ENCODE measurements at regions not wholly inside any gene's neighbourhood (a gene's known extent, or its start where the extent isn't known, plus 50 kb on each side); places are given as distances from the start of the nearest gene placed in this dataset.
A peak's percentile ranks its signal among the peaks of the same experiment; 100 is the strongest.

DNA sequence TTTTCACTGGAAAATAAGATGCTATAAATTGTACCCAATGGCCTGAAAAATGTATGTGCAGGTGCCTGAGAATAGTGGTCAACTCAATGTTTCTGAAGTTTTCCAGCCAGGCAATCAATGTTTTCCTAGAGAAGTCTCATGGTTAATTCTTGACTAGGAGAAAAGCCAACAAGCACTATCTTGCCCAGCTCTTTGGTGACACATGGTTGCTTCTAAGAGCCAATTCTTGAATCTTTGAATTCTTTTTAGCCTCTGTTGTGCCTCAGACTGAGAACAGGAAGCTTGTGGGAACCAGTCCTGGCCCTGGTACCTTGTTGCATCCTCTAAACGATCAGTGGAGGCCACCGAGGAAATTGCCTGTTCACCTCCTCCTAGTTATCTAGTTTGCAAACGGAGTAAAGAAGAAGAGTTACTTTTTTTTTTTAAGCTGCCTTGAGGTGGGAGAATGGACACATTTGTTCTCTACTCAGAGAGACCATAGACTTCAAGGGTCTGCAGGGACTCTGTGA, 144.0 kb upstream of the MKLN1 start:
- no peak for DNase-seq (ENCODE audit: low read depth)

DNA sequence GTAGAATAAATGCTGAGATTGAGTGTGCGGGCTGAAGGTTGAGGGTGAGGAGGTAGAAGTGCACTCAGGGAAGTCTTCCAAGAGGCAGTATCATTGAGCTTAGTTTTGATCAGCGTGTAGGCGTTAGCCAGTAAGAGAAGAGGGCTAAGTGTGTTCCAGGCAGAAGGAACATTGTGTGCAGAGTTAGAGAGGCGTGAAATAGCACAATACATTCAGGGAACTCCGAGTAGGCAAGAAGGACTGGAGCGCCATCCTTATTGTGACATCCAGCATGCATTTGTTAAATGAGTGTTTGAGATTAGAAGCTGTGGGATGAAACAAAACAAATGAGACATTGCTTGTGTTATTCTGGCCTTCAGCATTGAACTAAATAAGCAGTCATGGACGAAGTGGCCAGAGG, 140.9 kb upstream of the MKLN1 start:
- DNase-seq (ENCODE audit: low read depth), result no peak

DNA sequence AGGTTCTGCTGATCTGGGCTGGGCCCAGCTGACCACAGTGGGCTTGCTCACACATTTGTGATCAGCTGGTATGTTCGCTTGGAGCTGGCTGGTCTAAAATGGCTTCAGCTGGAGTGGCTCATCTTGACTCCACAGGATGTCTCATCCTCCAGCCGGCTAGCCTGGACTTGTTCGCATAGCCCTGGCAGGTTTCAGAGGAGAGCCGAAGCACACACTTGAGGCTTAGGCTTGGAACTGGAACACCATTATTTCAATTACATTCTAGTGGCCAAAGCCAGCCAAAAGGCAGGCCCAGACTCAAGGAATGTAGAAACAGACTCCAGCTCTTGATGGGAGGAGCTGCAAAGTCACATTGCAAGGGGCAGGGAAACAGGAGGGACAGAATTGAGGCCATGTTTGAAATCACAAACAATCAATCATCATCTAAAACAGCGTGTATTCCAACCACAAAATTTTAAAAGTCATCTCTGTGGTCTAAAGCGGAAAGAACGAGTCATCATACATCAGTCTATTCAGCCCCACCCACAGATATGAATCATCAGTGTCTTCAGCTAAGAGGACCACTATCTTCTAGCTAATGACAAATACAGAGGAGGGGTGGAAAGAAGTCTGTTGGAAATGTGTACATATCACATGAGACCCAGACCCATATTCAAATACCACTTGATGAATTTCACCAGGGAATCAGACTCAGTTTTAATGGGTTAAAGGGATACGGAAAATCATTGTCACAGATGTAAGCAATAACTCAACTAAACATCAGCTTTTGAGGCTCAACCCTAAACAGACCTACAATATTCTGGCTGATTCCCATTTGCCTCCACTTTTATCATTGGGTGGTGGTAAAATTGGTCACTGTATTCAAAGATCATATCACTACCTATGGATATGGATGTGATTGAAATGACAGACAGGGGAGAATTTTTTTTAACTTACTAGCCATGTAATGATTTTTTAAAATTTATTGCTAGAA, 139.0 kb upstream of the MKLN1 start:
- peak; percentile 99 for DNase-seq (ENCODE audit: low read depth)

DNA sequence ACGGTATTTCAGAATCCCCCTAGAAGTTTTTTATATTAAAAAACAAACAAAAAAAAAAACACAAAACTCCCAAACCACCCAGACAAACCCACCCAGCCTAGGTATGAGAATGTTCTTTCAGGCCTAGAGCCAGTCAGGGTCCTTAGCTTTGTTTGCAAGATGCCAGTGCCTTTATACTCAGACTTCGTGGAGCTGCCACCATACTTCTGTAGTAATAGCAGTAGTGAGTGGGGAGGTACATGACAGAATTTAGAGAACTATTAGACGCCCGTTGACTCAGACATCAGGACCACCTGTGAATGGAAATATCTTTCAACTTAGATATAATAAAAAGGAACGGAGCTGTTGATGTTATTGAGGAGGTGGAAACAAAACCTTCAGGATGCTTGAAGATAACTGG, 138.2 kb upstream of the MKLN1 start:
- no peak for DNase-seq (ENCODE audit: low read depth)

DNA sequence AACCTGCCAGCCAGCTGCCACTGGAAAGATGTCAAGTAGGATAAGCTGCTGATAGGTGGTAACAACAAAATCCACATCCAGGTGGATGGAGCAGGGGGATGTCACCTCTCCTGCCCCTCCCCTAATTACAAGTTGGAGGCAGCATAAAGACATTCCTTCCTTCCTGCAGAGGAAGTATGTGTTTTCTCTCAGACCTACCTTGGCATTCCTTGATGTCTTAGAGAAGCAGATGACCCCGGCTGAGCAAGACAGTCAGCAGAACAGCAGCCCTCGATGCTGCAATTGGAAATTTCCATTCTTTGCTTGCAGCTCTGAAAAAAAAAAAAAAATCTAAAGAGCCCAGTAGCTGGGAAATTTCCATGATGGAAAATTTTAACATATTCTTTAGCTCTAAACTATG, 137.5 kb upstream of the MKLN1 start:
- peak; percentile 59 for DNase-seq (ENCODE audit: low read depth)

DNA sequence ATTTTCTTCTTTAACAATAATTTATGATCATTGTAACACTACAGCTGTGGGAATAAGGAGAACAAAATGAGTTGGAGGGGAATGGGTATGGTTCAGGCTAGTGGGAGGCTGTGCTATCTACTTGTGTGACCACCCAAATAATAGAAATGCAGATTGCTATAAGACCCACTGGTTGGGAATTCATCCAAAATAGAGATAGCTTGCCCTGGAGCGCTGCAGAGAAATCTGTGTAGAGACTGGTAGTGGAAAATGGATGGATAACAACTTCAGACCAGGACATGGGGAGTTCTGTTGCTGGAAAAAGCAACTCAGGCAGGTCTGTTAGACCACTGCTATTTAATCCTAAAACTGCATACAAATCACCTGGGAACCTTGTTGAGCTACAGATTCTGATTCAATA, 137.1 kb upstream of the MKLN1 start:
- DNase-seq (ENCODE audit: low read depth), result no peak

DNA sequence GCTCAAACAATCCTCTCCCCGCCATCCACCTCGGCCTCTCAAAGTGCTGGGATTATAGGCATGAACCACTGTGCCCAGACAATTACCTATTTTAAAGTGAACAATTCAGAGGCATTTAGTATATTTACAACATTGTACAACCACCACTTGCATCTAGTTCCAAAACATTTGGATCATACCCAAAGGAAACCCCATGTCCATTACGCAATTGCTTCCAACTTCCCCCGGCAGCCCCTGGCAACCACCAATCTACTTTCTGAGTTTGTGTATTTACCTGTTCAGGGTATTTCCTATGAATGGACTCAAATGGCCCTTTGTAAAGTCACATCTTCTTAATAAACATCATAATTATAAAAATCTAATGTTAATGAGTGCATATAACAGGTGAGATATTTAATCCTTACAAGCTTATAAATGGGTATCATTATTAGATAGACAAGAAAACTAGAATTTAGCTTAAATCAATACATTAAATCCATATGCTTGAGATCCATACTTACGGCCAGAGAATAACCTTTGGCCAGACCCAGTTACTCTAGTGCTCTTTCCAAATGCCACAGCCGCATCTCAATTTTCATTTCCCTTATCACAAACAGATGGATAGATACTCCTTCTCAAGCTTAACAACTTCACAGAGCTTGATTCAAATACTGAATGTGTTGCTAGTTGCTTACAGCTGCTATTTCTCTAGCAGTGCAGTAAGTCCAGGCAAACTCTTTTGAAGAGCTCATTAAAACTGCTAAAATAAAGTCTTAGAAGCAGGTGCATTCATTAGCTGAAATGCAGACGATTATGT, 133.4 kb upstream of the MKLN1 start:
- peak; percentile 25 for DNase-seq (ENCODE audit: low read depth)

DNA sequence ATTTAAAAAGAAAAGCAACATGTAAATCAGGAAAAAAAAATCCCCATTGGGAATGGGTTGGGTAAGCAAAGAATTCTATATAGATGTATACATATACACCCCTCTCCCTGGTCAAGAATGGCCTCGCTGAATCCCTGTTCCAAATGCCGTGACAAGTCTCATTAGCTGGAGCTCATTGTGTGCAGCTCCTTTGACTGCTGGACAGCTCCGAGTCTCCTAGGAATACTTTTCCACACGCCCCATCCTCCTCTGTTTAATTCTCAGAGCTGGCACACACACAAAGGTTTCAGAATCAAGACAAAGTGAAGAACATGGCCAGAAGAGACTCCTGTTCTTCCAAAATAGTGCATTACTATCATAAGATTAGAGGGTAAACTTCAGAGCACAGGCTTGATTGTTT, 130.9 kb upstream of the MKLN1 start:
- DNase-seq (ENCODE audit: low read depth), result peak; percentile 36

DNA sequence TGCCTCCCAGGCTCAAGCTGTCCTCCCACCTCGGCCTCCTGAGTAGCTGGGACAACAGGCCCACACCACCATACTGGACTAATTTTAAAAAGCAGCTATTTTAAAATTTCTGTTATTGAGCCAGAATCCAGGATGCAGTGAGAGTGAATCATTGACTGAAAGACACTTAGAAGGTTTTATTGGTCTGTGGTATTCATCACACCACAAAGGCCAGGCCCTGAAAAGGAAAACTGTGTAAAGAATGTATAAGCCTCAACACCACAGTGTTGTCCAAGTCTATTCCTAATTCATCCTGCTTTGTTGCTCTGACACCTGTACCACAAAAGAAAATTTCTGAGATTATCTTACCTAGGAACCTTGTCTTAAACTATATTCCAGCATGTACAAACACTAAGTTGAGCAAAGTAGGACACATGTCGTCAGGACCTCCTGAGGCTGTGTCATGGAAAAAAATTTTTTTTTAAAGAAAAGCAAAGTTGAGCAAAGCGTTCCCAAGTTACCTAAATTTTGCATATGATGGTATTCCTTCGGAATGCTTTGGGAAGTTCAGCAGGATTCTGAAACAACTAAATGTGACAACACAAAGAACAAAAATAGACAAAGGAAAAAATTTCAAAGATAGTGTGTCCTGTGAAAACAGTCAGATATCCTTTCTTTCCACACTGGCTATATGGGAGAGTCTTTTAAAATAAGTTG, 129.6 kb upstream of the MKLN1 start:
- DNase-seq (ENCODE audit: low read depth), result peak; percentile 53

DNA sequence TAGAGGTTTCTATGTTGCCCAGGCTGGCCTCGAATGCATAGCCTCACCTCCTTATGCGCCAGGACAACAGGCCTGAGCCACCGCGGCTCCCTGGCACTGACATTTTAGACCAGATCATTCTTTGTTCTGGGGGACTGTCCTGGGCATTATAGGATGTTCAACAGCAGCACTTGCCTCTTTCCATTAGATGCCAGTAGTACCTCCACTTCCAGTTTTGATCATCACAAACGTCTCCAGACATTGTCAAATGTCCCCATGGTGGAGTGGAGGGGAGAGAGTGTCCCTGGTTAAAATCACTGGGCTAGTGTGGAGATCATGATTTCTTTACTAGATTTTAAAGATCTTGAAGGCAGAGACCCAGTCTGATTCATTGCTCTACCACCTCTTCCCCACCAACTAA, 125.2 kb upstream of the MKLN1 start:
- no peak for DNase-seq (ENCODE audit: low read depth)

DNA sequence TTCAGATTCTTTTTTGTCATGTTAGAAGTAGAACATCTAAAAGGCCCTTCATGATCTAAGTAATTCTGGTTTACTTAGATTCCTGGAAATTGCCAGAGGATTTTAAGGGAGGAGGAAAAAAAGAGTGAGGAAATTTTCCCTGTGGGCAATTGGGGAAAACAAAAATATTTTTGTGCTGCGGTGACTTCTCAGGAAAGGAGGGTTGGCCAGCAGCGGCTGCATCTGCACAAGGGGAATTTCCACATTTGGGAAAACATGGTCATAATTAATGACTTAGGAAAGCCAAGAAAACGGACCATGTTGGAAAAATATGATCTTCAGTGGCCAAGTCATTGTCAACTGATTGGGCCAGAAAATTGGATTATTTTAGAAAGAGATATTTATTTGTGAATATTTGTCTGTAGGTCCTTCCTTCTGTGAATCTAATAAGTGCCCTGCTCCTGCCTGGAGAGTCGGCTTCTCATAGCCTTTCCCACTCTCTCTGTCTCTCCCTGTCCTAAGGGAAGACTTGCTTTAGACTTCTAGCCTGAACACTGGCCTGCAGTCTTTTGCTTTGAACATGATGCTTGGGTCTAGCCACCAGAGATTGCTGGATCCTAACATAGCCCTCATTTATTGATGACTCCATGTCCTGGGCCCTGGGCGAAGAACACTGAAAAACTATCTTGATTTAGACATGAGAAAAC, 124.2 kb upstream of the MKLN1 start:
- no peak for DNase-seq (ENCODE audit: low read depth)

DNA sequence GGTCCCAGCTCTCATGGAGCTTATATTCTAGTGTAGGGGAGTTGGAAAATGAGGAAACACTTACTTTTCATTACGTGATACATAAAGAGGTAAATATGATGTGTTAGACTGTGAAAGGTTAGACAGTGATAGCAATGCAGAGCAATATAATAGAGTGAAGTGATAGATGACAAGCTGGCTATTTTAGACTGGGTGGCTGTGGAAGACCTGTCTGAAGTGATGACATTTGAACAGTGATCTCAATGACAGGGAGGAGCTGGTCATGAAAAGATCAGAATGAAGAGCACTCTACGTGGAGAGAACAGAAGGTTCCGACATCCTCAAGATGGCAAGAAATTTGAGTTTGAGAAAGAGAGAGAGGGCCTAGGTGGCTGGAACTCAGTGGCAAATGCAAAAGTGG, 118.9 kb upstream of the MKLN1 start:
- DNase-seq (ENCODE audit: low read depth), result no peak

DNA sequence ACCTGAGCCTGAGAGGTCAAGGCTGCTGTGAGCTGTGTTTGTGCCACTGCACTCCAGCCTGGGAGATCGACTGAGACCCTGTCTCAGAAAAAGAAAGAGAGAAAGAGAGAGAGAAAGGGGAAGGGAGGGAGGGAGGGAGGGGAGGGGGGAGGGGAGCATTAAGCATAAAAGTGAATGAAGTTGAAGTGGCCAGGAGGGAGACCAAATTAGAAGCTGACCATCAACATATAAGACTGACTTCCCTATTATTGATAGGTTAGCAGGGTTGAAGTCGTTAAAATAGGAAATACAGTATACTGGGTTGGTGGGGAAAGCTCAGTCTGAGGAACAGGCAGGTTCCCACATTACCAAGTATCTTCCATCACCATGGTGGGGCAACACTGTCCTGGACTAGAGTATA, 117.1 kb upstream of the MKLN1 start:
- no peak for DNase-seq (ENCODE audit: low read depth)

DNA sequence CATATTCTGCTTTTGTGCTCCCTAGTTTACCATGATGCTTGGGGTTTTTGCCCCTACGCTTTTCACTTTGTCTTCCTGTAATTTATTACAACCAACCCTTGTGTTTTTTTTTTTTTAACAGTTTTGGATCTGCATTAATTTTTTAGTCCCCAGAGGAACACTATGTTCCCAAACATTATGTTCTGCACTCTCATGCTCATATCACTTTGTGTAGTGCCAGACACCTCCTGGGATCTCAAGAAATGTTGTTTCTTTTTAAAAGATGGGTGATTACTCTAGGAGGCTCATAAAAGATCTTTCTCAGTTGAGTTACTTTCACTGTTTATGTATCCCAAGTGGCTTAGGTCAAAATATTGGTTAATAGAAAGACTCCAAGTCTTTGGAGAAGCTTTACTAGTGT, 116.2 kb upstream of the MKLN1 start:
- no peak for DNase-seq (ENCODE audit: low read depth)

DNA sequence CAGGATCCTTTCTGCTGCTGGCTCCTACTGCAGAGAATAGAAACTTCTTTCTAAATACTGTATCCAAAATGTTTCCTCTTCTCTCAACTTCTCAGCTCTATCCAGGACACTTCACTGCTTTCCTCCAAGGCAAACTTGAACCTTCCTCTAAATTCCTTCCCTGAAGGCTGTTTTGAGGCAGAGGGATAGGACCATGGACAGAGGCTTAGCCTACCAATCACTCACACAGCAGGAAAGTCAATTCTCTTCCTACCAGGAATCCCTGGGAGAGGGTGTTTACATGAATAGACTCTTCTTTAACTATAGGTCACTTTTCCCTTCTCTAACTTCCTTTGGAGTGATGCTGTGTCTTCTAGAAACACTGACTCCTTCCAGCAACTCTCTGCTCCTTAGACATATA, 115.6 kb upstream of the MKLN1 start:
- no peak for DNase-seq (ENCODE audit: low read depth)

DNA sequence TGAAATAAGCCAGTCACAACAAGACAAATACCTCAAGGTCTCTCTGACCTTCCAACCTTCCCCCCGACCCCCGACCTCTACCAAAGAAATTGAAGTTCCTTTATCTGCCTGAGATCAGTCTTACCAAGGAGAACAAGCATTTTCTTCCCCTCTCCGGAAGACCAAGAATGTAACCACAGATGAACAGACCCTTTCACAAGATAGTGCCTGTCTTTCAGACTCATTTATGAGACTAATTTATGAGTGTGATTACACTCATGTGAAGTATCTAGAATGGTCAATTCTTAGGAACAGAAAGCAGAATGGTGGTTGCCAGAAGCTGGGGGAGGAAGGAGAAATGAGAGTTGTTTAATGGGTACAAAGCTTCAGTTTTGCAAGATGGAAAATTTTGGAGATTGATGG, 108.9 kb upstream of the MKLN1 start:
- DNase-seq (ENCODE audit: low read depth), result no peak

DNA sequence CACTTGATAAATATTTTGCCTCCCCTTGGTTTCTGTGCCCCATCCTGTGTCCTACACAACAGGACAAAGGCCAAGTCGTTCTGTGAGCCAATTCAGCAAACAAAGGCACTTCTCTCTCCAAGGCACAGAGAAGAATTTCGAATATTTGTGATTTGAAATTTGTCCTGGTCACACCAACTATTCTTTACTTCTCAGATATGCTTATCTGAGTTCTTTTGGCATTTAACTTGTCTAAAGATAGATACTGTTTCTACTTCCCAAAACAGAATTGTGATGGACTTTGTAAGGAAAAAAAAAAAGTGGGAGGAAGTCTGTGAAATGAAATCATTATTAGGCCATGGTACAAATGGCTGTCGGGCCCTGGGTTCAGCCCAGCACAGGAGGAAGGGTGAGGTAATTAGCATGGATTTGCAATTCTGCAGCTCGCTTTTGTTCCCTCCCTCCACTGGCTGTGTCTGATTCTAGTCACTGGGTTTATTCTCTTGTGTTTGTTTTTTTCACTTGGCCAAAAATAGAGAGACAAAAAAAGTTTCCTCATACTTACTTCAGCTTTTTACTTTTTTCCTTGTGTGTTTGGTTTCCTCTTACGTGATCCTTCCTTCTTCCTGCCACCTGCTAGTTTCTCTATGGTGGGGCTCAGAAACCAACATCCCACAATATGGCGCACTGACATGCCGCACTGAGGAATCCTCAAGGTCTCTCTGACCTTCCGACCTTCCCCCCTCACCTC, 108.2 kb upstream of the MKLN1 start:
- DNase-seq (ENCODE audit: low read depth), result no peak

DNA sequence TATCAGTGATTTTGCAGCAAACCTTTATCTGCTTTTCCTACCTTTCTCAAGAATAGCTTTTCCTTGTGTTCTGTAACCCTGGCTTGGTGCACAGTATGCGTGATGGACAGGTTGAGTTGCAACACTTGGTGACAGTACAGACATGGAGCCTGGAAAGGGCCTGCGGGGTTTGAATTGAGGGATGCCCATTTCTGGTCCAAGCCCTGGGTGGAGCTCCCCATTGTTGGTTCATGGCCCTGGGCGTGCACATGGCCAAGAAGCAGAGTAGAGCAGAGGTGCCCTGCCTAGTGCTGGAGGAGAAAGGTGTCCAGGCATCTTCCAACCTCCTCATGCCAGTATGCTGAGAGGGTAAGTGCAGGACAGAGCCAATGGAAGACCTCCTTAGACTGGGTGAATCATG, 106.6 kb upstream of the MKLN1 start:
- DNase-seq (ENCODE audit: low read depth), result no peak

DNA sequence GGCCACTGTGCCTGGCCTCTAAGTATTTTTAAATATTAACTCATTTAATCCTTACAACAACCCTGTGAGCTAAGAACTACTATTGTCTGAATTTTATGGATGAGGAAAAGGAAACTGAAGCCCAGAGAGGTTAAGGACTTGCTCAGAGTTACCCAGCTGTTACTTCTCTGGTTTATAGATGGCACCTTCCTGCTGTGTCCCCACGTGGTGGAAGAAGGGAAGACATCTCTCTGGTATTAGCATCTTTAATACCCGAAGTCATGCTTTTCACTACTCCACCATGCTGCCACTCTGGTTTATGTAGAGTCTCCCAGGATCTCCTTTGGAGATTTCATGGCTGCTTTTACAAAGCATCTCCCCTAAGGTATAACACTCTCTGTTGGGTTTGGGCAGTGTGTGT, 105.5 kb upstream of the MKLN1 start:
- no peak for DNase-seq (ENCODE audit: low read depth)

DNA sequence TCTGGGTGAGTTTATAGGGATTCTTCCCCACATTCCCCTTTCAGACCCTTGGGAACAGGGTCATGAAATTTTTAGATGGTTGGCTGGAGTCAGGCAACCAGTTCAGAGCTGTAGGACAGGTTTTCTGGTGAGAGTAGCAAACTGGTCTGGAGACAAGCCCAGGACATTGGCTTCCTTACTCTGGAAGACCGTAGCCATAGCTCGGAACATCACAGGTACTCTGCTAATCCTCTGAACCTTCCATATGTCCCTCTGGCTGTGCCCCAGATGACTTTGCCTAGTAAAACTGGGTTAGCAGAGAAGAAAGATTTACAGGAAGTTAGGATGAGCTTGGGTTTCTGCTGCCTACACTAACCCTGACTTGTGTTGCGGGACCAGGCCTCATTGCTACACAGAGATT, 104.5 kb upstream of the MKLN1 start:
- no peak for DNase-seq (ENCODE audit: low read depth)

DNA sequence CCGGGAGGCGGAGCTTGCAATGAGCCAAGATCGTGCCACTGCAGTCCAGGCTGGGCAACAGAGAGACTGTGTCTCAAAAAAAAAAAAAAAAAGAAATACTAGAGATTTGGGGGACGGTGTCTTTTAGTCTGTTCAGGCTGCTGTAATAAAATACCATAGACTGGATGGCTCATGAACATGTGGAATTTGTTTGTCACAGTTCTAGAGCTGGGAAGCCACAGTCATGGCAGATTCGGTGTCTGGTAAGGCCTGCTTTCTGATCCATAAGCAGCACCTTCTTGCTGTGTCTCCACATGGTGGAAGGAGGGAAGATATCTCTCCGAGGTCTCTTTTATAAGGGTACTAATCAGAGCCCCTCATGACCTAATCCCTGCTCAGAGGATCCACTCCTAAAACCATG, 102.7 kb upstream of the MKLN1 start:
- DNase-seq (ENCODE audit: low read depth), result no peak
